ENCODE measurements at regions not wholly inside any gene's neighbourhood (a gene's known extent, or its start where the extent isn't known, plus 50 kb on each side); places are given as distances from the start of the nearest gene placed in this dataset.

- H3K4me3 ChIP-seq = no peak overlapping the region
- H3K27ac ChIP-seq = no peak overlapping the region
- H3K4me1 ChIP-seq = no peaks in the 10 kb centered on the region
- in situ Hi-C loops (cut with MboI; ENCODE audit: low sequenced_read_pairs in 4 of 4) (no loop called here), intact Hi-C loops (cut with DNase I; ENCODE audit: low total_unique reads) (no loop called here)
- H3K36me3 ChIP-seq = no peaks in the 10 kb centered on the region
- no peaks in the 10 kb centered on the region for H3K27me3 ChIP-seq
- DNase-seq (no peak), ATAC-seq (no peak)
- TF ChIP-seq CTCF (IDR thresholded peaks at IDR 0.05 in 4 of 5, conservative IDR thresholded peaks at IDR 0.05 in 1 of 5) (no peak), POLR2A (IDR thresholded peaks at IDR 0.05) (no peak)
- no peaks in the 10 kb centered on the region for H3K9me3 ChIP-seq
Observed at GRCh38 chr5:2052687-2053086, 170.0 kb upstream of the IRX4 start.

- Histone ChIP-seq H3K4me1 (no peaks in the 10 kb centered on the region), H3K4me3 (no peak overlapping the region), H3K27ac (no peak overlapping the region), H3K36me3 (no peaks in the 10 kb centered on the region), H3K27me3 (no peaks in the 10 kb centered on the region), H3K9me3 (no peaks in the 10 kb centered on the region)
- in situ Hi-C loops (cut with MboI; ENCODE audit: low sequenced_read_pairs in 4 of 4) = loop anchor here in 3 of 4 donors (25.0 kb wide), 1 partner anchor 288 kb away; no protein-coding TSS in a partner anchor
- no peak for ATAC-seq
- intact Hi-C loops (cut with DNase I; ENCODE audit: low total_unique reads) = no loop called here
- TF ChIP-seq POLR2A (IDR thresholded peaks at IDR 0.05) = no peak
- no peak for TF ChIP-seq CTCF (IDR thresholded peaks at IDR 0.05 in 4 of 5, conservative IDR thresholded peaks at IDR 0.05 in 1 of 5)
- no peak for DNase-seq
Observed at GRCh38 chr5:2049876-2050275, 167.2 kb upstream of the IRX4 start.

GRCh38 chr5:2048664-2049063 lies 165.9 kb upstream of the IRX4 start:
- H3K36me3 ChIP-seq = no peaks in the 10 kb centered on the region
- TF ChIP-seq CTCF (IDR thresholded peaks at IDR 0.05 in 4 of 5, conservative IDR thresholded peaks at IDR 0.05 in 1 of 5) = no peak
- DNase-seq (no peak), ATAC-seq (no peak)
- no peaks in the 10 kb centered on the region for H3K27me3 ChIP-seq
- no peak overlapping the region for H3K4me3 ChIP-seq
- no peaks in the 10 kb centered on the region for H3K9me3 ChIP-seq
- in situ Hi-C loops (cut with MboI; ENCODE audit: low sequenced_read_pairs in 4 of 4) (loop anchor here in 3 of 4 donors (25.0 kb wide), 1 partner anchor 286 kb away; no protein-coding TSS in a partner anchor), intact Hi-C loops (cut with DNase I; ENCODE audit: low total_unique reads) (no loop called here)
- no peaks in the 10 kb centered on the region for H3K4me1 ChIP-seq
- H3K27ac ChIP-seq = no peak overlapping the region

- Histone ChIP-seq H3K9me3 (no peaks in the 10 kb centered on the region), H3K36me3 (no peaks in the 10 kb centered on the region), H3K27me3 (peaks cover 0 to 5% (median 2%) of the 10 kb centered on the region in 3 donors), H3K4me3 (no peak overlapping the region), H3K27ac (no peak overlapping the region), H3K4me1 (no peaks in the 10 kb centered on the region)
- DNase-seq = no peak
- intact Hi-C loops (cut with DNase I; ENCODE audit: low total_unique reads) = no loop called here
- in situ Hi-C loops (cut with MboI; ENCODE audit: low sequenced_read_pairs in 4 of 4) = loop anchor here in 3 of 4 donors (25.0 kb wide), 1 partner anchor 285 kb away; no protein-coding TSS in a partner anchor
- no peak for ATAC-seq
- TF ChIP-seq CTCF (IDR thresholded peaks at IDR 0.05 in 4 of 5, conservative IDR thresholded peaks at IDR 0.05 in 1 of 5) (no peak), POLR2A (IDR thresholded peaks at IDR 0.05) (no peak)
Observed at GRCh38 chr5:2047341-2047927, 164.7 kb upstream of the IRX4 start.

- Histone ChIP-seq H3K4me3 (no peak overlapping the region), H3K27ac (no peak overlapping the region), H3K36me3 (no peaks in the 10 kb centered on the region), H3K9me3 (no peaks in the 10 kb centered on the region), H3K27me3 (peaks cover 3 to 8% (median 5%) of the 10 kb centered on the region in 3 donors), H3K4me1 (no peaks in the 10 kb centered on the region)
- in situ Hi-C loops (cut with MboI; ENCODE audit: low sequenced_read_pairs in 4 of 4) = loop anchor here in 3 of 4 donors (25.0 kb wide), 1 partner anchor 282 kb away; no protein-coding TSS in a partner anchor
- TF ChIP-seq POLR2A (IDR thresholded peaks at IDR 0.05) (no peak), CTCF (IDR thresholded peaks at IDR 0.05 in 4 of 5, conservative IDR thresholded peaks at IDR 0.05 in 1 of 5) (no peak)
- DNase-seq = no peak
- intact Hi-C loops (cut with DNase I; ENCODE audit: low total_unique reads) = no loop called here
- ATAC-seq = no peak
Observed at GRCh38 chr5:2044041-2044440, 161.3 kb upstream of the IRX4 start.
